Central memory CD8-positive, alpha-beta T cell (primary cell): ENCODE measurements at regions not wholly inside any gene's neighbourhood (a gene's known extent, or its start where the extent isn't known, plus 50 kb on each side); places are given as distances from the start of the nearest gene placed in this dataset.

Experiments
- ATAC-seq: fragments of 150-1000 bp; cut with Tn5 transposase; replicated peaks from 2 replicates; pipeline ENCODE4 v1.10.0; 2022; ENCODE audit warnings: mild to moderate bottlenecking, moderate FRiP score, moderate number of reproducible peaks; ENCODE audit not compliant: poor library complexity, severe bottlenecking; ENCODE audit errors: extremely low read depth
- DNase-seq, 2 donors: peaks; one replicate each; pipeline ENCODE4 v3.0.0; 2021; ENCODE audit warnings: low spot score in 2 of 2
- H3K27ac Mint-ChIP-seq: one replicate; pipeline ENCODE4 v1.8.0; 2022; ENCODE audit warnings: low read depth, mild to moderate bottlenecking, moderate library complexity, mixed read lengths
- H3K27me3 Mint-ChIP-seq: one replicate; pipeline ENCODE4 v1.8.0; 2022; ENCODE audit warnings: mixed read lengths
- H3K36me3 Mint-ChIP-seq: one replicate; pipeline ENCODE4 v1.8.0; 2022; ENCODE audit warnings: mild to moderate bottlenecking, moderate library complexity, mixed read lengths; ENCODE audit not compliant: insufficient read depth
- H3K4me1 Mint-ChIP-seq: one replicate; pipeline ENCODE4 v1.8.0; 2022; ENCODE audit warnings: mixed read lengths
- H3K4me3 Mint-ChIP-seq: one replicate; pipeline ENCODE4 v1.8.0; 2022; ENCODE audit warnings: mild to moderate bottlenecking, moderate library complexity, mixed read lengths
- H3K9me3 Mint-ChIP-seq: one replicate; pipeline ENCODE4 v1.8.0; 2022; ENCODE audit warnings: mixed read lengths

DNA sequence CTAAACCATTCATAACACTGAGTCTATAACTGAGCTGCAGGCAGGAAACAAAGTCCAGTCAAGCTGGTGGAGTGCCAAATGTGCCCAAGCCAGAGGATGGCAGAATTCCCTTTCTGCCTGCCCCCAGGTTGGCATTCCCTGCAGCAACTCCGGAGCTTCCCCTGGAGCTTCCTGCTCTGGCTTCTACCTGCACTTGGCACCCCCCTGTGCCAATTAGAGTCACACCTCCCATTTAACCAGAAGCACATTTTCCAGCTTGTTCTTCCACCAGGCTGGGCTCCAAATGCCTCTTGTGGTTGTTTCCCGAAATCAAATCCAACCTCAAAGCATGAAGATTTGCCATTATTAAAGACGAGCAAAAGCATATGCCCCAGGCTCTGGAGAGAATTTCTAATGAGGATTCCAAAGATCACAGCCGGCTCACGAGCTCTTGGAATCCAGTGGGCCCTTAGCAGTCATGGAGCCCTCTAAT lies 294.5 kb downstream of the RRAGC start:
- ATAC-seq (no peak), DNase-seq (no peak)
- Mint-ChIP-seq H3K36me3 (peaks cover 3% of the 10 kb centered on the region), H3K27ac (no peak overlapping the region), H3K27me3 (peaks cover 73% of the 10 kb centered on the region), H3K4me3 (no peak overlapping the region), H3K4me1 (peaks cover 40% of the 10 kb centered on the region), H3K9me3 (no peaks in the 10 kb centered on the region)

- Mint-ChIP-seq H3K27me3 (peaks cover 64% of the 10 kb centered on the region), H3K27ac (no peak overlapping the region), H3K9me3 (no peaks in the 10 kb centered on the region), H3K36me3 (peaks cover 8% of the 10 kb centered on the region), H3K4me3 (no peak overlapping the region), H3K4me1 (peaks cover 50% of the 10 kb centered on the region)
- DNase-seq (no peak), ATAC-seq (no peak)
Observed at GRCh38 chr1:38563942-38564735, 295.4 kb downstream of the RRAGC start.

- Mint-ChIP-seq H3K36me3 (peaks cover 9% of the 10 kb centered on the region), H3K27ac (no peak overlapping the region), H3K9me3 (no peaks in the 10 kb centered on the region), H3K27me3 (peaks cover 44% of the 10 kb centered on the region), H3K4me3 (peak overlapping the region; percentile 40), H3K4me1 (peaks cover 70% of the 10 kb centered on the region)
- ATAC-seq: no peak
- DNase-seq: no peak
Observed at GRCh38 chr1:38561725-38562124, 297.8 kb downstream of the RRAGC start.

GRCh38 chr1:38561110-38561509 lies 298.5 kb downstream of the RRAGC start:
- DNase-seq (no peak), ATAC-seq (no peak)
- H3K4me1 Mint-ChIP-seq: peaks cover 70% of the 10 kb centered on the region
- peaks cover 9% of the 10 kb centered on the region for H3K36me3 Mint-ChIP-seq
- no peak overlapping the region for H3K27ac Mint-ChIP-seq
- no peak overlapping the region for H3K4me3 Mint-ChIP-seq
- peaks cover 38% of the 10 kb centered on the region for H3K27me3 Mint-ChIP-seq
- no peaks in the 10 kb centered on the region for H3K9me3 Mint-ChIP-seq

DNA sequence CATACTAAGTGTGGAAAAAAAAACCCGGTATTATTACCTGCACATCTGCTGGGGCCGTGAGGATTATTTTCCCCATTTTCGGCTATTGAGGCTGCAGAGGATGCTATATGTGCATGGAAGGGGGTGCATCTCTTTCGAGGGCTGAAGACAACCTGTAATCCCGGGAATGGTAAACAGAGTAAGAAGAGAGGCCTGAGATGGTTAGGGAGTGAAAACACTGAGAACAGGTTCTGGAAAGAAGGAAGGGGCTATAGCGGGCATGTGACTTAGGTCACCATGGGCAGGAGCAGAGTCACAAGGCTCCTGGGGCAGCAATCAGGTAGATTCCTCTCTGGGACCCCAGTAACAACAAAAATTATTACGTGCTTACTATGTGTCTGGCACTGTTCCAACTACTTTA lies 299.1 kb downstream of the RRAGC start:
- Mint-ChIP-seq H3K27me3 (peaks cover 31% of the 10 kb centered on the region), H3K4me3 (peak overlapping the region; percentile 53), H3K36me3 (peaks cover 9% of the 10 kb centered on the region), H3K4me1 (peaks cover 70% of the 10 kb centered on the region), H3K27ac (no peak overlapping the region), H3K9me3 (no peaks in the 10 kb centered on the region)
- ATAC-seq (no peak), DNase-seq (no peak)

DNA sequence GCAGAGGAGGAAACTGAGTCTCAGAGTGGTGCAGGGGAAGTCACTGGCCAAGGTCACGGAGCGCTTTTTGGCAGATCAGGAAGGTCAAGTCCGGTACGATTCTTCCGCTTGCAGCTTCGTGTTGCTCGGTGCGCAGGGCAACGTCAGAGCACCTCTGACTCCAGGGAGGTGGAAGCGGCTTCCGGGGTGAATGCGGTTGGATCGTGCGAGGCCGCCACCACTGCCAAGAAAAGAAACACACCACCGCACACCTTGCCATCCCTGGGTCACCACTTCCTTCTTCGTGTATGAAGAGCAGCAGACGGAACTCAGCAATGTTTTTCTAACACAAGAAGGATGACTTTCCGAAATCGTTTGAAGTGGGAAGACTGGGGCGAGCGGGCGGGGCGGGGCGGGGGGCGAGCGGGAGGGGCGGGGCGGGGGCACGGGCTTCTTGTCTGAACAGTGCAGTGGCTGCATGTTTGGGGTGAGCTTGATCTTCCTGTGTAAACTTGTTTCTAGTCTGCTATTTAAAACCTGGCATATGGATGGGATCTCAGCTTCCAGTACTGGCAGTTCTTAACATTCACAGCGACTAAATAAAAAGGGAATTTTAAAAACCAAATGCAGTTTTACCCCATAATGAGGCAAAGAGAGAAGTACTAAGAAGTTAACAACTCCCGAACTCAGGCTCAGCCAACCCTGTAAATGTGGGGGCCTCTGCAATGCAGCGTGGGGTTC lies 300.0 kb downstream of the RRAGC start:
- Mint-ChIP-seq H3K9me3 (no peaks in the 10 kb centered on the region), H3K4me3 (peak overlapping the region; percentile 53), H3K36me3 (peaks cover 9% of the 10 kb centered on the region), H3K27ac (peak overlapping the region; percentile 24), H3K4me1 (peaks cover 70% of the 10 kb centered on the region), H3K27me3 (peaks cover 23% of the 10 kb centered on the region)
- DNase-seq (peak; percentile 72 to 90), ATAC-seq (peak; percentile 94)

DNA sequence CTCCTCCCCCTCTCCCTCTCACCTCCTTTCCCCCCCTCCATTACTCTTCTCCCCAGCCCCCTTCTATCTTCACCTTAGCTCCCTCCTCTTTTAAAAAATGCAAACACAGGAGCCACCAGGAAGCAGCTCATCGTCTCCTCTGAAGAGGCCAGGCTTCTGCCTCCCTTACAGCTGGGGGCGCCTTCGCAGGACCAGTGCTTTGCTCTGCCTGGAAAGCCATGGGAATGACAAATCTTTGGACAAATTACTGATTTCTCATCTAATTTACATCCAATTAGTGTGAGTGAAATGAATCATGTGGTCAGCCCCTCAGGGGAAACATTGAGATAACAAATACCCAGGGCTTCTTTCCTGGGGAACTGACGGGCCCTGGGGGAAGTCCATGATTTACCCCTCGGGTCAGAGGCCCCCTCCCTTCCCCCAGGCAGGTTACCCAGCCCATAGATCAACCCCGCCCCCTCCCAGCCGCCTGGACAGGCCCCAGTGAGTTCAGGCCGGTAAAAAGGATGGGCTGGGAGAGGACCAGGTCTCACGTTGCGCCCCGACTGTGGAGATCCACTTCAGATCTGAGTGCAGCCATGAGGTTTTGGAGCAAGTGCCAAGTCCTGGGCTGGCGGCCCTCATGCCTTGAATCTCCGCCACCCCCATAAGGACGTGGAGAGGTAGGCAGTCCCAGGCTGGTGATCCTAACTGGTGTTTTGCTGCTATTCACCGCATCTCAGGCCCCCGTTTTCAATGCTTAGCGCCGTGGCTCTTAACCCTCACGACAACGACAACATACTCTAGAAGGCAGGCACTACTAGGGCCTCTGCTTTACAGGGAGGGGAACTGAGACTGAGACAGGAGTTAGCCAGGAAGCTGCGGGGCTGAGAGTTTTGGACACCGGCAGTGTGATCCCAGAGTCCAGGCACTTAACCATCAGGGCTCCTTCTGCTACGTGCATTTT lies 300.8 kb downstream of the RRAGC start:
- H3K4me1 Mint-ChIP-seq: peaks cover 62% of the 10 kb centered on the region
- H3K36me3 Mint-ChIP-seq: peaks cover 9% of the 10 kb centered on the region
- ATAC-seq: peak; percentile 26
- peaks cover 14% of the 10 kb centered on the region for H3K27me3 Mint-ChIP-seq
- no peaks in the 10 kb centered on the region for H3K9me3 Mint-ChIP-seq
- peak overlapping the region; percentile 24 for H3K27ac Mint-ChIP-seq
- no peak for DNase-seq
- H3K4me3 Mint-ChIP-seq: peak overlapping the region; percentile 53

GRCh38 chr1:38558055-38558454 lies 301.5 kb downstream of the RRAGC start:
- Mint-ChIP-seq H3K36me3 (peaks cover 9% of the 10 kb centered on the region), H3K4me1 (peaks cover 54% of the 10 kb centered on the region), H3K27ac (peak overlapping the region; percentile 17), H3K27me3 (peaks cover 8% of the 10 kb centered on the region), H3K4me3 (no peak overlapping the region), H3K9me3 (no peaks in the 10 kb centered on the region)
- ATAC-seq (no peak), DNase-seq (no peak)

DNA sequence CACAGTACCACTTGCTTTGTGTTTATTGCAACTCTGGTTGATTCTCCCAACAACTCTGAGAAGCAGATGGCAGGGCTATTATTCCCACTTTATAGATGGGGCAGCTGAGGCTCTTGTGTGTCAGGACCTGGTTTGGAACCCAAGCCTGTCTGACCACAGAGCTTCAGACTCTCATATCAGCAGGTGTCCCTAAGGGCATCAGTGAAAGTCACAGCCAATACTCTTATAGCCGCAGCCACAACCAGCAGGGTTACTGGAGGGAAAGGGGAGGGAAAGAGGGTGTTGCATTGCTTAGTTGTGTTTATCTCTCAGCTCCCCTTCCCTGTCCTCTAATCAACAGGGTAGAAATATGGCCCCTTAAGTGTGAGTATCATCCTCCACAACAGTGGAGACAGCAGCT lies 304.0 kb downstream of the RRAGC start:
- H3K4me1 Mint-ChIP-seq: peaks cover 35% of the 10 kb centered on the region
- no peaks in the 10 kb centered on the region for H3K9me3 Mint-ChIP-seq
- H3K4me3 Mint-ChIP-seq: no peak overlapping the region
- no peak for ATAC-seq
- peaks cover 6% of the 10 kb centered on the region for H3K36me3 Mint-ChIP-seq
- H3K27me3 Mint-ChIP-seq: peaks cover 4% of the 10 kb centered on the region
- H3K27ac Mint-ChIP-seq: no peak overlapping the region
- no peak for DNase-seq

- H3K9me3 Mint-ChIP-seq: no peaks in the 10 kb centered on the region
- peaks cover 6% of the 10 kb centered on the region for H3K36me3 Mint-ChIP-seq
- ATAC-seq (no peak), DNase-seq (no peak)
- no peak overlapping the region for H3K4me3 Mint-ChIP-seq
- no peak overlapping the region for H3K27ac Mint-ChIP-seq
- peaks cover 9% of the 10 kb centered on the region for H3K27me3 Mint-ChIP-seq
- H3K4me1 Mint-ChIP-seq: peaks cover 31% of the 10 kb centered on the region
Observed at GRCh38 chr1:38555130-38555529, 304.4 kb downstream of the RRAGC start.

DNA sequence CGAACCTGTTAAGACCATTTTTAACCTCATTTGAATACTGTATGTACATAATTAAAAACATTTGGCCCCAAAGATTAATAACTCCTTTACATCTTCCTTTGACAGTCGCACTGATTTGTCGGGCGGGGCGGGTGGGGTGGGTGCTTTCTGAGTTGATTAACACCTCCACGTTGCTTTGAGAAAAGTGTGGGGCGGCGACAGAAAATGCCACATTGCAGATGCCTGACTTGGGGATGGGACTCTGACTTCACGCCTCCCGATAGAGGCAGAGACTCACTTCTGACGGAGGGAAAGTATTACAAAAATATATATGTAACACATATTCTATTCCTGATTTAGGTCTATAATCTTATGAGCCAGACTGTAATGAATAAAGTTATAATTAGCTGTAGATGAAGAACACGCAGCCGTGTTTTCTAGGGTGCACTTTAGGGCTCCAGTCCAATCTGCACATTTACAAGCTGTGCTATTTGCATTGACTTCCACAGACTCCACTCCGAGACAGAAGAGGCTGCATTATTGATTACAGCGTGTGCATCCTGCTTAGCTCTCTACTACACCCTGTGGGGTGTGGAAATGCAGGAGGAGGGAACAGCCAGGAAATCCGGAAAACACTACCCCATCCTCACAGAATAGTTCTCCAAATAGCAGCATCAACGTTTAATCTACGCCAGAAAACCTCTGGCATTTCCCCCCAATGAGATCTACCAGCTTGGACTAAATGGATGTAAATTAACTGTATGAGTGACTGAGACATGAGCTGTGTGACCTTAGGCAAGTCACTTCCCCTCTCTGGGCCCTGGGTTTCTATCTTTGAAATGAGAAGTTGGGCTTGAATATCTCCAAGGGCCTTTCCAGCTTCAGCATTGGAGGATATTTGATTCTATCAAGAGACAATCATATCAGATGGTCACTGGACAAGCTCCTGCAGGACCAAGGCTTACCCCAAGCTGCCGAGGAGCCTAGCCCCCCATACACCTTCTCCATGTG lies 308.0 kb downstream of the RRAGC start:
- DNase-seq (no peak), ATAC-seq (no peak)
- Mint-ChIP-seq H3K27ac (no peak overlapping the region), H3K36me3 (no peaks in the 10 kb centered on the region), H3K9me3 (no peaks in the 10 kb centered on the region), H3K4me3 (no peak overlapping the region), H3K27me3 (peaks cover 29% of the 10 kb centered on the region), H3K4me1 (no peaks in the 10 kb centered on the region)
